TTC549 (cell line): ENCODE measurements at regions not wholly inside any gene's neighbourhood (a gene's known extent, or its start where the extent isn't known, plus 50 kb on each side); places are given as distances from the start of the nearest gene placed in this dataset.

ENCODE experiments used
- FAIRE-seq: peaks from 2 replicates; lab custom pipeline; 2012; peaks lifted over from hg19 to GRCh38; lab: Jason Lieb, UNC

DNA sequence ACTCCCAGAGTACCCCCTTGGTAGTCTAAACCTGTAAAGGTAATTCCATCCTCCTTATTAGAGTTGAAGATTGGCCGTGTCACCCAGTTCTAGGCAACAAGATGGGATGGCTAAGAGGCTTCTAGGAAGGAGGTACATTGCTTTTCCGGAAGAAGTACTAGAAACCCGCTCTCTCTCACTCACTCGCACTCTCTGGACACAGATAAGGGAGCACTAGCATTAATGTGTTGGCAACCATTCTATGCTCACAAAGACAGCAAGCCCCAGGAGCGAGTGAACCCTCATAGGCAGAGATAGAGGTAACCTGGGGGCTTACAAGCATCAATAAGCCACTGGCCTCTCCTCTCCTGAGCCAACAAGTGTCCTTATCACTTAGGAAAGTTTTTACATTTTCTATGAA is 503.2 kb upstream of the JARID2 start:
- FAIRE-seq, result no peak

DNA sequence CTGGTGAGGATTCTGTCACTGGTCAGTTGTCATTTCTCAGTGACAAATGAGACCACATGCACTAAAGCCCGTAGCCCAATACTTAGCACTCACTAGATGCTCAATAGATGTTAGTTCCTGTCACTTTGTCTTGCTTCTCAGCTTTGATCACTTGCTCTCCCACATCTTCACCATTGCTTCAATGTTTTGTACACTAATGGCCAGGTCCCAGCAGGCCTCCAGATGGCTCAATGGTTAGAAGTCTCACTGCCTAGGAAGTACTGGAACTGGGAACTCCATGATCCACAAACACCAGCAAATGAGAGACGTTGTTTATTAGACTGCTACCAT is 502.8 kb upstream of the JARID2 start:
- FAIRE-seq, result no peak

DNA sequence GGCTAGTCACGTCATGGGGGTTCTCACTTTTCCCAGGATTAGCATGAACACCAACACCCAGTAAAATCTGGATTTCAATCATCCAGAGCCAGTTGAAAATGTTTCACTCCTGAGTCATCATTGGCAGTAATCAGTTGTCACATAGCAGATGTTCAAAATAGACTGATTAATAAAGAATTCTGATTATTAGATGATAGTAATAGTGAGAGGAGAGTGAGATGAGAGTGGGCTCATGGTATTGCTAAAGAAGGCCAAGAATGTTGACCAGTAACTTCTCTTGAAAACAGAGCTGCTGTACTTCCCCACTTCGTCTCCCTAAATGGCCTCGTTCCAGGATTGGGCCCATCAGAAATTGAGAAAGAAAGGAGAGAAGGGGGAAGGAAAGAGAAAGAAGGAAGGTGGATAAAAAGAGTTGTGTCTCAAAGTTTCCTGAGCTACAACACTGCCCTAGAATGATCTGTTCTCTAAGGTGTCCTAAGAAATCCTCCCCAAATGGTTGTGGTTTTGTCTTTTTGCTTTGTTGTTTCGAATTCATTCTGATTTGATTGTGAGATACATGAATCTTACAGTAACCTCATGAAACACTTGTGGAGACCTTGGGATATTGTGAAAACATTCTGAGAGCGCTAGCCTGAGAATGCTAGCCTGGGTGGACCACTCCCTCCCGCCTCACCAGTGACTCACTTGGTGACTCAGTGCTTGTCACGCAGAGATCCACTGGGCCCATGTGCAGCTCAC is 502.2 kb upstream of the JARID2 start:
- FAIRE-seq, result no peak

DNA sequence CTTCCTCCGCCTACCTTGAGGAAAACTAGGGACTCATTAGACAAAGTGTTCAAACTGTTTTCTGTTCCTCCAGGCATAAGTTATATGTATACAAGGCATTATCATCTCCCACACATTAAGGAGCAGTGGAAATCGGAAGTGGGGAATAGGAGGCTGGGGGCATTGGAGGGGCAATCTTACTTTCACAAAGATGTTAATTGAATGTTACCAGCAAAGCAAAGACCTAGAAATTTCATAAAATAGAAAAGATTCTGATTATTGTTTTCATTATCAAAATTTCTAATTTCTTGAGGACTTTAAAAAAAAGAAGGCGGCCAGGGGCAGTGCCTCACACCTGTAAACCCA is 501.7 kb upstream of the JARID2 start:
- no peak for FAIRE-seq

DNA sequence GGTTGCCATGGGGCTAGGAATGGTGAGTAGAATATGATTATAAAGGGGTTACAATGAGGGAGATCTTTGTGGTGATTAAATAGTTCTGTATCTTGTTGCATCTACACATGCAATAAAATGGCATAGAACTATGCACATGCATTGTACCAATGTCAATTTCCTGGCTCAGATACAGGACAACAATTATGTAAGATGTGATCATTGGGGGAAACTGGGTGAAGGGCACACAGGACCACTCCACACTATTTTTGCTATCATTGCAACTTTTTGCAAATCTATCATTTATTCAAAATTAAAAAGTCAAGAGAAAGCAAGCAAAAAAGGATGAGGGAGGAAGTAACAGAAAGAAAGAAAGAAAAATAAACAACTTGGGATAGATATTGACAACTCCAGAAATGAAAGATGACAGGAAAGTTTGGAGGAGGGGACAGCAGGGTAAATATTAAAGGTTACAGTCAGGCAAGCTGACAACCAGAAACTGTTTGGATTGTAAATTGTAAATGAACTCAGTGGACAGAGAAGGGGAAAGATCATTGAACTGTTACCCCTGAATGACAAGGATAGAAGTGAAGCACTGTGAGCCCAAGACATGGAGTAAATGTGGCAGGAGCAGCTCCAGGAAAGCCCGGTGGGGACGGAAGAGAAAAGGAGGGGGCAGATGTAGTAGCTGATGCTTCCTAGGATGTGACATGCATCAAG is 499.6 kb upstream of the JARID2 start:
- no peak for FAIRE-seq

DNA sequence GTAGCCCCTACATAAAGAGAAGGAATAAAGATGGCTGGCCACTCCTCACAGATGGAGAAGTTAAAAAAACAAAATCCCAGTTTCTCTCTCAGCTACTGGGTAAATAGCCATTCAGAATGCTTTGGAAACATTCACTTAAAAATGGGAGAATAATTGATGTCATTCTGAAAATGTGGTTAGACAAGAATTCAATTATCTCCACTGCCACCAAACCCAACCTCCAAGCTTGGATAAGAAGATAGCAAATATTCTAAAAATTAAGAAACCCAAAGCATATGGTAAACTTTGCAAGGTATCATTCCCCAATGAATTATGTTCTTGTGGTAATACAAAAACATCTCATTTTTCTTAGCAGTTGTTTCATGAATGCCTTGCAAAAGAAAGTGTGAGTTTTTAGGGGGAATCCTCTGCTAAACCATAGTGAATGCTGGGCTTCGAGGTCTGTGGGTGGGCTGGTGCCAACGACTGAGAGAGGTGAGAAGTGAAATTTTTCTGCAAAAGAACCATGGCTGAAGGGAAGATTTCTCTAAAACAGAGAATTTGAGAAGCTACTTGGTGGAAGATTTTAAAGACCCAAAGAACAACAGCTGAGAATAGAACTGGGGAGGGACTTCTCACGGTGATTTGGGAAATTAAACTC is 497.9 kb upstream of the JARID2 start:
- FAIRE-seq, result no peak

DNA sequence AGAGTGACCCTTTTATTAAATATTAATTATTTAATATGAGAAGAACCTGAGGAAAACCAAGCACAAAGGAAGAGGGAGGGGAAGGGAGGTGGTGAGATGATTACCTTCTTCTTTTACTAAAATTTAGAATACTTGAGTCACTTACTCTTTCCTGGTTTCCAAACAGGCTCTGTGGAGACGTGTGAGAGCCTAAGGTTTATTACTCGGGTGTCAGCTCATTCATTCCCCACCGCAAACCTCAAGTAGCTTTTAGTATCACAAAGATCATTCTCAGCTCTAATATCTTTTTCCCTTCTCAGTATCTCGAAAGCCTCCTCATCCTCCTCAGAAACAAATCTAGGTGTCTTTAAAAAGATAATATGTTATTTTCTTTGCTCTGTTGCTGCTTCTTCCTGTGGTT is 497.2 kb upstream of the JARID2 start:
- FAIRE-seq, result no peak

DNA sequence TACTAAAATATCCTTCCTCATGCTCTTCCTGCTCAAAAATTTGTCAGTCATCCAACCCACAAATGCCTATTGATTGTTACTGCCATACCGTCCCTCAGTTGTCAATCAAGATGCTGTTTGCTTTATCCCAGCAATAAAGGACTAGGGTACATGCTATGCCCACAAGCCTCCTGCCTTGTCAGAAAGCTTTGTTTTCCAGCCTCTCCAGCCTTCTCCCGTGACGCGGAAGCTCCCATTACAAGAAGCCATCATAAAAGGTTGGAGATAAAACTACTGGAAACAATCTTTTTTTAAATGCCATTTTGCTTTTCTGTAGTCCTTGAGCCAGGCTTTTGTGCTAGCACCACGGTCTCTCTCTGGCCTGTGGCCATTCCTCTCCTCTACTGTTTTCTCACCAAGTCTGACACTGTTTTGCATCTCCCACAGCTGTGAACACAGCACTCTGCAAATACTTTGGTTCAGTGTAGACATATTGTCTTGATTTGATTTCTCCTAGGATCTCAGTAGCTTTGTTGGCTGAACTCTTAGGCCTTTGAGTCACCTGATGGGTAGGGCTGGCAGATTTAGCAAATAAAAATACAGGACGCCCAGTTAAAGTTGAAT is 495.7 kb upstream of the JARID2 start:
- FAIRE-seq, result no peak

DNA sequence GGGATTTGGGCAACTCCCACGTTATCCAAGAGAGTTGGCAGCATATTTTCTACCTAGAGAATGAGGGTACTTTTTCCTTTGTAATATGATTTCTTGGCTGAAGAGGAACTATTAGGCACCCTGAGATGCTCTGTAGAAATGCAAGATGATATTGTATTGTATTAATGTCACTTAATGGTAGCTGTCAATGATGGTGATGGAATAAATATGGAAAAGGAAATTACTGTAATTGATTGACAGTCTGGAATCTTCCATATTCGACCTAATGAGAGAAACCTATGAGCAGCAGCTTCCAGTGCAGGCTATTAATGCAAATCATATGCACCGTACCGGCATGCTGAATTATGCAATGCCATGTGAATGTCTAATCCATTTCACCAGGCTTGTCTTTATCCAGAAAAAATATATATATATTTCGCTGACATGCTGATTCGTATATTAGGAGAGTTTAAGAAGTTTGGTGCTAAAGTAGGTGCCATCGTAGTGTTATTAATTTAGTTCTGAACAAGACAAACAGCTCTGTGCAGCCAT is 494.2 kb upstream of the JARID2 start:
- FAIRE-seq, result no peak

DNA sequence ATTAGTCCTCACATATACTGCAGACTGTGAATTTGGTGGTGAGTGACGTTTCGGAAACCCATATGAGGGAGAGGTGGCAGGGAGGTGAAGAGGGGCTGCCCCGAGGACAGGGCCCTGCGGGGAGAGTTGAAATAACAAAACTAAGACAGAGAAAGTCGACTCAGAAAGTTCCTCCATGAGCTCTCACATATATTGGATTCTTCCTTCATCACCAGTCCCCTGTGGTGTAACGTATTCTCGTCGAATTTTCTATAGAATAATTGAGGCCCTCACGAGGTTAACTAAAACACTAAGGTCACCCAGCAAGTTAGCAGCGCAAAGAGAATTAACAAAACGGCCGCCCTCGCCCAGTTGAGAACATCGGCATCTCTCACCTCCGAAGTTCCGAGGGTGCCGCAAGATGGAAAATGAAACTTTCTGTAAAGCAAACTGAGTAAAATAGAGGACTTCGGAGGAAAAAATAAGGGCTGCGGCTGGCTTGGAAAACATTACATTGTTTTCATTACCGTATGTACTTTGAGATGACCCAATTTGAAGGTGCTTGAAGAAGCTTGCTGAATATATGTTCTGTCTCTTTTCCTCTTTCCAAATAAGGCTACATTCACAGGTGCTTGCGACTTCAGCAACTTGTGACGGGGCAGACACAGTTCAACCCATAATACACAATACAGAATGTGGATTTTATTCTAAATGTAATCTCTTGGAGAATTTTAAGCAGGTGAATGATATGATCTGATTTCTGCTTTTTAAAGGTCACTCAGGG is 490.9 kb upstream of the JARID2 start:
- FAIRE-seq, result no peak

DNA sequence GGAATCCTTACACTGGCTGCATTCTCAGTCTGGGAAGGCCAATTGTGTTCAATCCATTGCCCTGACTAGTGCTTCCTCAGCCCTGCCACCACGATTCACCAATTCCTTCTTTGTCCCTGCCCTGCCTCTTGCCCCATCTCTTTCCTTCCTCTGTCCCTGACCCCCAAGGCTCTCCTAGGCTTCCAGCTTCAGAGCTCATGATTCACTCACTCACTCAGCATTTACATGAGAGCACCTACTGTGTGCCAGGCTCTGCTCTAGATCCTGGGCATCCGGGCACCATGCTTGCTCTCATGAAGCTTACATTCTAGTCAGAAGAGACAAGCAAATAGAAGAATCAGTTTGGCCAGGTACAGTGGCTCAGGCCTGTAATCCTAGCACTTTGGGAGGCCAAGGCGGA is 489.5 kb upstream of the JARID2 start:
- no peak for FAIRE-seq

DNA sequence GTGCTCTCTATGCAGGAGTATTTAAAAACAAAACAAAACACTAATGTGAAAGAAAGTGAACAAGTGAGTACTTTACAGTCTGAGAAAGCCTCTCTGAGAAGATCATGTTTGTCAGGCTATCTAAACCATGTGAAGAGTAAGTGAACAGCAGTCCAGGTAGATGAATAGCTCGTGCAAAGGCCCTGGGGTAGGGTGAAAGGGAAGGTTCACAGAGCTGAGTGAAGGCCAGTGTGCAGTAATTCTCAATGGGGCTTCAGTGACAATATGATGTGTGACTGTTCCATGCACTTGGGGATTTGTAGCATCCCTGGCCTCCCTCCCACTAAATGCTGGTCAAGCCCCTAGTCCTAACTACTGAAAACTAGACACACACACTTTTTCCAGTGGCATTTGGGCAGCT is 488.9 kb upstream of the JARID2 start:
- no peak for FAIRE-seq

DNA sequence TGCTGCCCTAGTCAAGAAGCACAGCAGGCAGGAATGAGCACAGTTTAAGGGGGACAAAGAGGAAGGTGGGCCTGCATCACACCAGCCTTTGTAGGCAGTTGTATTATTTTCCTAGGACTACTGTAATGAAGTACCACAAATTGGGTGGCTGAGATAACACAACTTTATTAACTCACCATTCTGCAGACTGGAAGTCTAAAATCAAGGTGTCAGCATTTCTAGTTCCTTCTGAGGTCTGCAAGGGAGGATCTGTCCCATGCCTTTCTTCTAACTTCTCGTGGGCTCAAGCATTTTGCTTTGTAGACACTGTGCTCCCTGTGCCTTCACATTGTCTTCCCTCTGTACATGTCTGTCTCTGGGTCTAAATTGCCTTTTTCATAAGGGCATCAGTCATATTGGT is 488.5 kb upstream of the JARID2 start:
- FAIRE-seq, result no peak

DNA sequence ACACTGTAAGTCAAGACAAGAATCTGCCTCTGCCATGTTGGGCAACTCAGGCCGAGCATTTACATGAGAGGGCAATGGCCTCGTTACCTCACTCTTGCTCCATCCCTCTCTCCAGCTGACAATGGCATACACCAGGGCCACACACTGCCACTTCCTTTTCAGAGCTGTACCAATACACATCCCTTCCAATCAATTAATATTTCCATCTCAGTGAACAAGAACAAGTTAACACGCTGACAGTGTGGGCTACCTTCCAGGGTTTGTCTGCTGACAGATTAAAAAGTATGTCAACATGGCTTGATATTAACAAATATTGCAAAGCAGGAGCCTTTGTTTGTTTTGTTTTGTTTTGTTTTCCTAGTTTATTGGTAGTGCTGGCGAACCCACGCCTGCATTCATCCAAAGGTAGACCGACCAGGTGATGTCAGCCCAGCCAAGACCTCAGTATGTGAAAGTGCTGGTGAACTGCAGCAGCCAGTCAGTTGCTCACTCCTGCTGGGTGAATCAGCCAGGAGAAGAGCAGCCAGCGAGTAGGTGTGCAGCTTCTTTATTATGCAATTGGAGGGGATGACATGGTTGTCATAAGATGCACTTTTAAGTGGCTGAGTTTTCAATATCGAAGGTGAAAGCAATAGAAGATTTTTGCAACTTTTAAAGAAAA is 487.3 kb upstream of the JARID2 start:
- FAIRE-seq, result no peak

DNA sequence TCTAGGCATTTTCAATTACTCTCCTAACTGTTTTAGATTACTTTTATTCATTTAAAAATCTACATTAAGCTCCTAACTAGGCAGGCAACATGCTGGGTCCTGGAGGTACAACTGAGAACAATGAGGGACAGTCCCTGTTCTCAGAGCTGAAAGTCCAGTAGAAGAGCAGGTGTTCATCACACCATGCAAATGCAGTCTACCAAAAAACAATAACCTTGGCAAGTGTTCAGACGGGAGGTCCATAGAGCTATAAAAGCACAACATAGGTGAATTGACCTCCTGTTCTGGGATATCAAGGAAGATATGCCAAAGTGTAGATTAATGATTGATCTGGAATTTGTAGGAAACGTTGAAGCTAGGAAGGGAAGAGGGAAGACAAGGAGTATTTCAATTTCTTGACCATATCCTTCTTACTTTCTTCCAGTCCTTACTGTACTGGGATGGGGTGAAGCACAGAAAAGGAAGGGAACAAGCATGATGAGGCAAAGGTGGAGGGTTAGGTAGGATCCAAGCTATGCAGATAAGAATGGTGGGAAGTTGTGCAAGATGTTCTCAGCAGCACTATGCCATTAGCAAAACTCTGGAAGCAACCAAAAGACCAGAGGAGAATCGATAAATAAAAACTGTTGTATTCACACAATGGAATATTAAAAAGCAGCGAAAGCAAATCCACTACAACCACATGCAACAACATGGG is 485.7 kb upstream of the JARID2 start:
- no peak for FAIRE-seq

DNA sequence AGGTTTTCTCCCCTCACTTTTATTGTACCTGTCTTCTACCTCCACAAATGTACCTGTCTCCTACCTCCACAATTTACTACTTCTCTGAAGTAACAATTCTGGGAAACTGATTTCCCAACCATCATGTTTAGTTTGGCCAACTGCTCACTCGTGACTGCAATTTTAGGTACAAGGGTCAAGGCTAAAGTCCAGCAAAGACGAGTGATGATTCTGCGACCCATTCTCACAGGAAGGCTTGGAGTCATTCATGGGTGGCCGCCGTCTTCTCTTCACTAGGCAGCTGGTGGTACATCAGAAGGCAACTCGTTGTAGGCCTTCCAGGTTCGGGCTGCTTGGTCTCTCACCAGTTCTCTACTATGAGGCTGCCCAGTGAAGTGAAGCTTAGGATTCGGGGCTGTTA is 483.8 kb upstream of the JARID2 start:
- no peak for FAIRE-seq

DNA sequence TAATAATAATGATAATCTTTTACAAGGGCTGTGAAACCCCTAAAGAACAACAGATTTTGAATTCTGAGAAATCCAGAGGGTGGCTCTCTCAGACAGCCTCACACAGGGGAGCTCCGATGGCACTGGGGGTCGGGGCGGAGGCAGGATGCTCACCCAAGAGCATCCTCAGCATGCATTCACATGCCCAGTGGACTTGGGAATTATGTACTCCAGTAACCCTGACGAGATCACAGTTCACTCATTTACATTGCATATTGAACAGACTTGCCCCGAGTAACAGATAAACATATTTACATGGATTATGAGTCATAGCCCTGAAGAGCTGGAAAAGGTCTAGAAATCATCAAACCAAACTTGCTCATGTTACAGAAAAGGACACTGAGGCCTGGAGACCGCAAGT is 482.7 kb upstream of the JARID2 start:
- FAIRE-seq, result no peak

DNA sequence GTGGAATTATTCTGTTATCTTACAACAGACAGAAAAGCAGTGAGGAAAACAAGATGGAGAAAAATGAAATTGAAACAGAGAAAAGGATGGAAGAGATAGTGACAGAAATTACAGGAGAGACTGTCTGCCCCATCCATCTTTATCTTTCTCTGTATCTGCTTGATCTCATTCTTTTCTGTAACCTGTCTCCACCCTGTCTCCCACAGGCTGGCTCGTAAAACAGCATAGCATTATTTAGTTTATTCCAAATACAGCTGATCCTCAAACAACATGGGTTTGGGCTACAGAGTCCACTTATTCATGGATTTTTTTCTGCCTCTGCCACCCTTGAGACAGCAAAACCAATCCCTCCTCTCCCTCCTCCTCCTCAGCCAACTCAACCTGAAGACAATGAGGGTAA is 482.3 kb upstream of the JARID2 start:
- no peak for FAIRE-seq

DNA sequence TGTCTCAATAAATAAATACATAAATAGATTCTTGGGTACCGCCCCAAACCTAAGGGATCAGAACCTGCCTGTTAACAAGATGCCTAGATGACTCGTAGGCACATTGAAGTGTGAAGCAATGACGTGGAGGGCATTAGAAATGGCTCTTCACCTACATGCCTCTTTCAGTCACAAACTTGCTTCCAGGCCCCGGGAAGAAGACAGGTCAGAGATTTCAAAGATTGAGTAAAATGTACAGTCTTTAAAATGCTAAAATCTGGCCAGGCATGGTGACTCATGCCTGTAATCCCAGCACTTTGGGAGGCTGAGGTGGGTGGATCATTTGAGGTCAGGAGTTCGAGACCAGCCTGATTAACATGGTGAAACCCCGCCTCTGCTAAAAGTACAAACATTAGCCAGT is 480.8 kb upstream of the JARID2 start:
- no peak for FAIRE-seq

DNA sequence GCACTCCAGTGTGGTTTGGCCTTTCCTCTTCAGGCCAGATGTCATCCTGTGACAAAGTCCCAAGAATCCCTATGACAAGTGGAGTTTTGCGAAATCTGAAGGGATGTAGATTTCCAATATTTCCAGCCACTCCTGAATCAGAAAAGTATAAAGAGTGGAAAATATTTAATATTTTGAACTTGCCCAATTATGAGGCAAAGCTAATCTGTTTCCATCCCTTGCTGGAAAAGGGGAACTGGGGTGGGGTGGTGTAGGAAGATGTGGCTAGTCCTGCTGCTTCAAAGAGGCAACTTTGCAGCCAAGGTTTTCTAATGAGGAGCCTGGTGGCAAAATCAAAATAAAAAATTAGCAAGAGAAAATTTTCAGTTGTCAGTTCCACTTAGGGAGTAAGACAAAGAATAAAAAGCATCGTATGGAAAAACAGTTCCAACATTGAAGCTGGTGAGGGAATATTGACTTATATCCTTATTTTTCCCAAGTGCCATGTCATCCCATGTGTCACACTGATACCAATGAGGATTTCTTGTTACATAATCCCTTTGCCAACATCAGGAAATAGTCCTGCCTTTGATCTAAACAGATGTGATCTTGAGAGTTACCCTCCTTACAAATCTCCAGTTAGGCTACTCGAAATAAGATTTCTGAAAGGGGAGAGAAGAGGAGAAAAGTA is 480.0 kb upstream of the JARID2 start:
- no peak for FAIRE-seq
